H9 (cell line): ENCODE measurements at regions not wholly inside any gene's neighbourhood (a gene's known extent, or its start where the extent isn't known, plus 50 kb on each side); places are given as distances from the start of the nearest gene placed in this dataset.

Experiments used
- DNase-seq: peaks from one replicate; pipeline ENCODE4 v3.0.0-alpha.2; 2017
- H2AFZ ChIP-seq: one replicate; pipeline ENCODE4 v1.6.1; 2013; ENCODE audit warnings: mild to moderate bottlenecking, low read length, control low read depth, moderate library complexity
- H2AK5ac ChIP-seq: 2 replicates; pipeline ENCODE4 v1.6.1; 2013; ENCODE audit warnings: low read length, control low read depth, mixed read lengths; ENCODE audit not compliant: insufficient read length
- H2BK120ac ChIP-seq: one replicate; pipeline ENCODE4 v1.6.1; 2013; ENCODE audit warnings: low read depth, mild to moderate bottlenecking, low read length, control low read depth, inconsistent platforms; ENCODE audit not compliant: poor library complexity, severe bottlenecking
- H2BK12ac ChIP-seq: 2 replicates; pipeline ENCODE4 v1.6.1; 2013; ENCODE audit warnings: low read length, control low read depth, mixed read lengths, low read depth; ENCODE audit not compliant: insufficient read length
- H2BK15ac ChIP-seq: 2 replicates; pipeline ENCODE4 v1.6.1; 2013; ENCODE audit warnings: low read depth, low read length, control low read depth
- H2BK20ac ChIP-seq: one replicate; pipeline ENCODE4 v1.6.1; 2013; ENCODE audit warnings: low read depth, mild to moderate bottlenecking, low read length, control low read depth, inconsistent platforms; ENCODE audit not compliant: poor library complexity, severe bottlenecking
- H2BK5ac ChIP-seq: 2 replicates; pipeline ENCODE4 v1.6.1; 2013; ENCODE audit warnings: low read length, control low read depth, mixed read lengths; ENCODE audit not compliant: insufficient read length
- H3K14ac ChIP-seq: 2 replicates; pipeline ENCODE4 v1.6.1; 2013; ENCODE audit warnings: low read length, control low read depth; ENCODE audit not compliant: insufficient read depth
- H3K18ac ChIP-seq: 2 replicates; pipeline ENCODE4 v1.6.1; 2013; ENCODE audit warnings: low read depth, mild to moderate bottlenecking, mixed read lengths, low read length, control low read depth; ENCODE audit not compliant: insufficient read length
- H3K23ac ChIP-seq: 2 replicates; pipeline ENCODE4 v1.6.1; 2013; ENCODE audit warnings: low read length, control low read depth, mixed read lengths, low read depth; ENCODE audit not compliant: insufficient read length
- H3K23me2 ChIP-seq: 2 replicates; pipeline ENCODE4 v1.6.1; 2013; ENCODE audit warnings: low read depth, mild to moderate bottlenecking, mixed read lengths, low read length, control low read depth; ENCODE audit not compliant: insufficient read length, poor library complexity, severe bottlenecking
- H3K27ac ChIP-seq: 2 replicates; pipeline ENCODE4 v1.5.1; 2013; ENCODE audit warnings: low read length, control low read depth, mixed read lengths, low read depth; ENCODE audit not compliant: insufficient read length
- H3K27me3 ChIP-seq: 2 replicates; pipeline ENCODE4 v1.6.1; 2013; ENCODE audit warnings: low read length, control low read depth, inconsistent platforms; ENCODE audit not compliant: insufficient read depth
- H3K4ac ChIP-seq: 2 replicates; pipeline ENCODE4 v1.6.1; 2013; ENCODE audit warnings: low read depth, mild to moderate bottlenecking, control low read depth, inconsistent platforms, low read length, moderate library complexity
- H3K4me1 ChIP-seq: 2 replicates; pipeline ENCODE4 v1.6.1; 2013; ENCODE audit warnings: low read length, control low read depth, inconsistent platforms; ENCODE audit not compliant: insufficient read depth
- H3K4me2 ChIP-seq: 2 replicates; pipeline ENCODE4 v1.6.1; 2013; ENCODE audit warnings: low read length, control low read depth, mixed read lengths; ENCODE audit not compliant: insufficient read length, insufficient read depth
- H3K56ac ChIP-seq: 2 replicates; pipeline ENCODE4 v1.6.1; 2013; ENCODE audit warnings: low read depth, mild to moderate bottlenecking, mixed read lengths, low read length, control low read depth; ENCODE audit not compliant: insufficient read length
- H3K79me1 ChIP-seq: 2 replicates; pipeline ENCODE4 v1.6.1; 2013; ENCODE audit warnings: low read depth, mild to moderate bottlenecking, moderate library complexity, low read length, control low read depth, inconsistent platforms; ENCODE audit not compliant: insufficient read depth, poor library complexity, severe bottlenecking
- H3K79me2 ChIP-seq: 2 replicates; pipeline ENCODE4 v1.6.1; 2013; ENCODE audit warnings: low read length, control low read depth, inconsistent platforms; ENCODE audit not compliant: insufficient read depth
- H3K9ac ChIP-seq: 2 replicates; pipeline ENCODE4 v1.6.1; 2013; ENCODE audit warnings: low read length, control low read depth, mixed read lengths; ENCODE audit not compliant: insufficient read length; ENCODE audit errors: extremely low read depth
- H3K9me3 ChIP-seq: one replicate; pipeline ENCODE4 v1.6.1; 2013; ENCODE audit warnings: low read depth, low read length, inconsistent platforms; ENCODE audit not compliant: control insufficient read depth
- H3T11ph ChIP-seq: one replicate; pipeline ENCODE4 v1.6.1; 2013; ENCODE audit warnings: mild to moderate bottlenecking, low read length, control low read depth, inconsistent platforms
- H4K20me1 ChIP-seq: one replicate; pipeline ENCODE4 v1.6.1; 2013; ENCODE audit not compliant: control insufficient read depth, insufficient read length, insufficient read depth
- H4K5ac ChIP-seq: 2 replicates; pipeline ENCODE4 v1.6.1; 2013; ENCODE audit warnings: low read depth, mild to moderate bottlenecking, mixed read lengths, low read length, control low read depth; ENCODE audit not compliant: insufficient read length
- H4K8ac ChIP-seq: replicated peaks from 2 replicates; pipeline ENCODE4 v1.6.1; 2013; ENCODE audit warnings: low read length, control low read depth, mixed read lengths, low read depth; ENCODE audit not compliant: insufficient read length
- H4K91ac ChIP-seq: 2 replicates; pipeline ENCODE4 v1.6.1; 2013; ENCODE audit warnings: low read depth, mild to moderate bottlenecking, moderate library complexity, mixed read lengths, low read length, control low read depth; ENCODE audit not compliant: insufficient read length
- H3K27ac Mint-ChIP-seq, 3 experiments: 2 replicates in 2 of 3; 3 replicates in 1 of 3; pipeline ENCODE4 v1.8.0; 2020 to 2021; ENCODE audit warnings: mixed read lengths in 3 of 3, mild to moderate bottlenecking in 1 of 3, moderate library complexity in 1 of 3
- H3K27me3 Mint-ChIP-seq: 2 replicates; pipeline ENCODE4 v1.8.0; 2021; ENCODE audit warnings: low read depth, mild to moderate bottlenecking, moderate library complexity, mixed read lengths
- H3K36me3 Mint-ChIP-seq, 3 experiments: 2 replicates in 2 of 3; 3 replicates in 1 of 3; pipeline ENCODE4 v1.8.0; 2020 to 2021; ENCODE audit warnings: low read depth in 3 of 3, mixed read lengths in 3 of 3; ENCODE audit not compliant: insufficient read depth in 1 of 3
- H3K4me1 Mint-ChIP-seq, 2 experiments: 2 replicates each; pipeline ENCODE4 v1.8.0; 2020; ENCODE audit warnings: mixed read lengths in 2 of 2
- H3K4me3 Mint-ChIP-seq, 2 experiments: 2 replicates in 1 of 2; 3 replicates in 1 of 2; pipeline ENCODE4 v1.8.0; 2020 to 2021; ENCODE audit warnings: mild to moderate bottlenecking in 2 of 2, mixed read lengths in 2 of 2, moderate library complexity in 1 of 2
- H3K9me3 Mint-ChIP-seq, 2 experiments: 2 replicates in 1 of 2; 3 replicates in 1 of 2; pipeline ENCODE4 v1.8.0; 2020; ENCODE audit warnings: mild to moderate bottlenecking in 2 of 2, mixed read lengths in 2 of 2, moderate library complexity in 1 of 2
- WGBS: extraction: QIAGEN DNeasy Blood & Tissue Kit; methylation state at CpG from one replicate; pipeline ENCODE4 v1.1.7; 2013; ENCODE audit warnings: missing lambda C conversion rate, low lambda C conversion rate, mixed read lengths; ENCODE audit not compliant: insufficient read length; ENCODE audit errors: extremely low coverage; 5-methylcytosine and 5-hydroxymethylcytosine counted together
- TF ChIP-seq, protein P1 (sequence below): fragments of 200-600 bp; sonication (generic); conservative IDR thresholded peaks from 3 replicates; pipeline ENCODE4 v1.8.0; 2021; ENCODE audit warnings: antibody characterized with exemption, mild to moderate bottlenecking

DNA sequence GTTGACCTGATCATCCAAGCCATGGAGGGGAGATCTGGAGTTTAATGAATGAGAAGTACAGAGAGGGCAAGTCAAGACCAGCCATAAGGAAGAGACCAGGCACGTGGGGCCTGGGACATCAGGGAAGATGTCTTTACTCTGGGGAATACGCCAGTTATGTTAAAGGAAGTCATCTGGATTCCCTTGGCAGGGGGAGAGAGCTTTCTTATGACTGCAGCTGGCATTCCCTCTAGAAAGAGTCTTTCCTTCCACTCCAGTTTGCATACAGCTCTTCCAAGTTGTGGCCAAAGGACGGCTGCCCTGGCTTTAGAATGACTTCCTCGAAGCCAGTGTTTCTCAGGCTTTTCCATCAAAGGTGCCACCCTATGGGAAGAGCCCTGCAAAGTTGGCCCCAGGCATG, 93.6 kb upstream of the AGBL1 start:
- Histone ChIP-seq H4K20me1 (no peaks in the 10 kb centered on the region), H3T11ph (no peak overlapping the region), H3K79me2 (no peaks in the 10 kb centered on the region), H2BK20ac (no peak overlapping the region), H3K56ac (no peak overlapping the region), H3K18ac (no peak overlapping the region), H3K23me2 (no peaks in the 10 kb centered on the region), H3K4me2 (no peak overlapping the region), H2BK120ac (no peak overlapping the region), H3K9ac (no peak overlapping the region), H2BK15ac (no peak overlapping the region), H4K8ac (no peak overlapping the region), H3K14ac (no peak overlapping the region), H3K23ac (no peak overlapping the region), H3K27me3 (no peaks in the 10 kb centered on the region), H3K79me1 (no peaks in the 10 kb centered on the region), H2BK12ac (no peak overlapping the region), H4K5ac (no peak overlapping the region), H2BK5ac (no peak overlapping the region), H3K4me1 (no peaks in the 10 kb centered on the region), H3K9me3 (no peaks in the 10 kb centered on the region), H2AK5ac (no peak overlapping the region), H2AFZ (no peak overlapping the region), H3K27ac (no peak overlapping the region), H4K91ac (no peak overlapping the region), H3K4ac (no peak overlapping the region)
- TF ChIP-seq, protein P1, sequence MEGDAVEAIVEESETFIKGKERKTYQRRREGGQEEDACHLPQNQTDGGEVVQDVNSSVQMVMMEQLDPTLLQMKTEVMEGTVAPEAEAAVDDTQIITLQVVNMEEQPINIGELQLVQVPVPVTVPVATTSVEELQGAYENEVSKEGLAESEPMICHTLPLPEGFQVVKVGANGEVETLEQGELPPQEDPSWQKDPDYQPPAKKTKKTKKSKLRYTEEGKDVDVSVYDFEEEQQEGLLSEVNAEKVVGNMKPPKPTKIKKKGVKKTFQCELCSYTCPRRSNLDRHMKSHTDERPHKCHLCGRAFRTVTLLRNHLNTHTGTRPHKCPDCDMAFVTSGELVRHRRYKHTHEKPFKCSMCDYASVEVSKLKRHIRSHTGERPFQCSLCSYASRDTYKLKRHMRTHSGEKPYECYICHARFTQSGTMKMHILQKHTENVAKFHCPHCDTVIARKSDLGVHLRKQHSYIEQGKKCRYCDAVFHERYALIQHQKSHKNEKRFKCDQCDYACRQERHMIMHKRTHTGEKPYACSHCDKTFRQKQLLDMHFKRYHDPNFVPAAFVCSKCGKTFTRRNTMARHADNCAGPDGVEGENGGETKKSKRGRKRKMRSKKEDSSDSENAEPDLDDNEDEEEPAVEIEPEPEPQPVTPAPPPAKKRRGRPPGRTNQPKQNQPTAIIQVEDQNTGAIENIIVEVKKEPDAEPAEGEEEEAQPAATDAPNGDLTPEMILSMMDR: no peak
- H3K4me3 Mint-ChIP-seq: no peak overlapping the region
- no peak overlapping the region for H3K27ac Mint-ChIP-seq
- DNase-seq: no peak
- no peaks in the 10 kb centered on the region; the same call in 1 of the 2 replicates for H3K27me3 Mint-ChIP-seq
- peaks cover 7 to 8% of the 10 kb centered on the region in 2 experiments; a peak in 4 of 5 replicates for H3K9me3 Mint-ChIP-seq
- peaks cover 0 to 8% (median 3%) of the 10 kb centered on the region in 3 experiments; a peak in 3 of 7 replicates for H3K36me3 Mint-ChIP-seq
- H3K4me1 Mint-ChIP-seq: peaks cover 0 to 3% of the 10 kb centered on the region in 2 experiments; a peak in 3 of 4 replicates
- no CpG with 5 or more reads among the region's 4 CpGs for WGBS
